GM10266 (cell line): ENCODE measurements at regions not wholly inside any gene's neighbourhood (a gene's known extent, or its start where the extent isn't known, plus 50 kb on each side); places are given as distances from the start of the nearest gene placed in this dataset.

Source experiments
- DNase-seq: peaks from one replicate; pipeline ENCODE4 v3.0.0; 2012; ENCODE audit errors: extremely low spot score
- CTCF ChIP-seq: IDR thresholded peaks from 2 replicates; pipeline ENCODE4 v1.5.1; 2012; ENCODE audit warnings: mild to moderate bottlenecking, low read depth; ENCODE audit not compliant: control insufficient read depth, insufficient read depth; ENCODE audit errors: missing control alignments

DNA sequence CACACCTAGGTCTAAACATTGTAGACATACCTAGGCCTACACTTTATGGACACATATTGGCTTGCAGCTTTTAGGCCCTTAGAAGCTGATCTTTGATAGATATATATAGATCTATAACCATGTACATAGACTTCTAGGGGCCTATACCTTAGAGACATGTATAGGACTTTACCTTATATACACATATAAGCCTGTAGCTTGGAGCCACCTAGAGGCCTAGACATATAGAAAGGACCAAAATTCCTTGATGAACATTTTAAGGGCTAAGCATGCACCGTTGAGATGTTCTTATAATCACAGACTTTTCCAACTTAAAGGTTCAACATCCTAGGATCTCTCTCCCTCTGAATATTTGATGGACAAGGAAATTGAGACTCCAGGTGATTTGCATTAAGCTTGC is 371.7 kb upstream of the SASH1 start:
- DNase-seq = no peak
- TF ChIP-seq CTCF = peak; percentile 6

DNA sequence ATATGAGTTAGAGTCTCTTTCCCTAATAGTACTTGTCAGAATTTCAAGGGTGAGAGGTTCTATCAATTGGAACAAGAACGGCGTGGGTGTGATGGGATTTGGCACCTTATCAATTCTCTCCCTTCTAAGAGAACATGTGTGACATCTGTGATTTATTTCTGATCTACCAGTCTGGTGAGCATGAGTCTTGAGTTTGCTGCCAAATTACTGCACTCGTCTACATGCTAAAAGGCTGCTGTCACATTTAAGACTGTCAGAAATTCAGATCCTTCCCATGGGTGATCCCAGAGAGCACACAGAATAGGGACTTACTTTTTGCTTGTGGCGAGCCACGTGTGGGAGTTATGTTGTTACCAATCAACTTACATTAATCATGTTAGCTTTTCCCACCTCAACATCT is 370.2 kb upstream of the SASH1 start:
- DNase-seq = no peak
- no peak for TF ChIP-seq CTCF

DNA sequence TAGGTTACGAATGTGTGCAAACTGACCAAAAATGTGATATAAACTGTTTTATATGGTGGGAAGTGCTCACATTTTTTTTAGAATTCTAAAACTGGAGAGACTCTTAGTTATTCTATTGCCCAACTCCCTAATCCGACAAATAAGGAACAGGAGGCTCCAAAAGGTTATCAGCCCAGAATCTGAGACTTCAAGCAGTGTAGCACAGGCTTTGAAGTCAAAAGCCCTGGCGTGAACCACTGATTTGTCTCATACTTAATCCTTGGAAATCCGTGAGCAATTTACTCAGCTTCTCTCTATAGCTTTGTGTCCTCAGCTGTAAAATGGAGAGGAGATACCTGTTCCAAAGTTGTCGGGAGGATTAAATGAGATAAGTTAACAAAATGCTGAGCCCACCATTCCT is 368.8 kb upstream of the SASH1 start:
- TF ChIP-seq CTCF = no peak
- DNase-seq = no peak

GRCh38 chr6:147974376-147974775 is 368.3 kb upstream of the SASH1 start:
- no peak for TF ChIP-seq CTCF
- DNase-seq = no peak

GRCh38 chr6:147977851-147978465 is 364.7 kb upstream of the SASH1 start:
- no peak for TF ChIP-seq CTCF
- DNase-seq = no peak

DNA sequence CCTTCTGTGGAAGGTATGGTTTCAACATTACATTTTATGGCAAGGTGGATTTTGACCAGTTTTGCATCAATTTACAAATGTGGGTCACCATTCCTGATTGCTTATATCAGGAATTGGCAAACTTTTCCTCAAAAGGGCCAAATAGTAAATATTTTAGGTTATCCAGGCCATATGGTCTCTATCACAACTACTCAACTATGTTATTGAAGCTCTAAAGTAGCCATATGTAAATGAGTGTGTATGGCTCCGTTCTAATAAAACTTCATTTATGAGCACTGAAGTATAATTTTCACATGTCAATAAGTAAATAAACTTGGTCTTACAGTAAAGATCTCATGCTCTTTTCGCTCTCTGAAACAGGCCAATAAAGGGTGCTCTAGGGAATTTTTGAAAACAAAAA is 362.7 kb upstream of the SASH1 start:
- no peak for DNase-seq
- TF ChIP-seq CTCF = no peak

GRCh38 chr6:147983581-147984366 is 358.9 kb upstream of the SASH1 start:
- no peak for DNase-seq
- no peak for TF ChIP-seq CTCF
